ENCODE measurements at regions not wholly inside any gene's neighbourhood (a gene's known extent, or its start where the extent isn't known, plus 50 kb on each side); places are given as distances from the start of the nearest gene placed in this dataset.
"Not testable (repeated sequence)": the region's sequence is repeated elsewhere in the genome, so short reads cannot be mapped to it uniquely, and the experiment has no call there.

DNA sequence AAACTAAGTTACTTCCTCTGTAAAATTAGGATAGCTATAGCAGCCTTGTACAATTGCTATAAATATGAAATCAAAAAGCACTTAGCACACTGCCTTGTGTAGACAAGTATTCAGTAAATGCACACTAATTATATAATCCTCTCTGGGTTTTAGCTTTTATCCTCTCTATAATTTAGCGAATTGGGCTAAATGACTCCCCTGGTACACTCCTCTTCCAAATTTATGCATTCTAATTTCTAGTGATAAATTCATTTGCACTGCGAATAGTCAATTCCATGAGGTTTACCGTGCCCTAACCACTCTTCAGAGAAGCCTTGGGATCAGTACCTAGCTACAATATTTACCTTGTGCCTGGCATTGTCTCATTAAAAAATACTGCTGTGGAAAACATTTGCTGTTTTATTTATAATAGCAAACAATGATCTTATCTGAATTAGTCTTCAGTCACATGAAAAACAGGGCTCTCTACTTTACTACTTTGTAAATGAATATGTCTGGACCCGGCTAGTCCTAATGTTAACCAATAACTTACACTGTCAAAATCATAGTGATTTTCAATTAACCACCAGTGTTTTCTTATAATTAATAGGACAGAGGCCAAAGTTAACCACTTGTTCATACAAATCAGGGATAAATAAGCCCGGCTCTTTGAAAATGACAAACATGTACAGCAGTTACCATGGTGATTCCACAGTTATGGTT is 577.9 kb downstream of the IPMK start:
- DNase-seq (ENCODE audit: low spot score): no peak

DNA sequence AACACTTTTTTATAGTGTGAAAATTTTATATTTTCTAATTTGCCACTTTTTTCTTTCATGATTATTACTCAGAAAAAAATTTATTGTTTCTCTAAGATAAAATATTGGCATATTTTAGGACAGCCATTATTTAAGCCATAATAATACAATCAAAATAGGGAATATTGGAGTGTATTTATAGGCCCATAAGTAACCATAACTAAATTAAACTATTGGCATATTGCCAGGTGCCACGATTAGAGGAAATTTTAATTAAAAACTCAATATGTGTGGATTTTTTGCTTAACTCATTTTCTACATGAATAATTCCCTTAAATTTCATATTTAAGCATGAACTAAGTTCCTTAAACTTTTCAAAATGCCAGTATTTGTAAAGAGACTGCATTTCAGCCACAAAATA is 587.8 kb downstream of the IPMK start:
- DNase-seq (ENCODE audit: low spot score): no peak

DNA sequence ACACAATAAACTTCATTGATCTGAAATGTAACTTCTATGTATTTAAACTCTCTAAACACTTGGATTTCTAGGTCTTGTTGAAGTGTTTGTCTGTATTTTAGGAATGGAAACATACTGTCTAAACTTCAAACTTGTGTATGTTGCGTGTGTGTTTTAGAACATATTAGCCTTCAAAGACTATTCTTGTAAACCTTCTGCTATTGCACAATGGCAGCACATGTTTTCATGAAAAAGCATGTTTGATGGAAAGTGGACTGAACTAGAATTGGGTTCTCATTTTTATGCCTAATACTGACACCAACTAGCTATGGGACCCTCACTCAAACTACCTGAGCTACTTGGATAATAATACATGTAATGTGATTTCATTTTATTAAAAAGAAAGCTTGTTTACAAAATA is 592.6 kb downstream of the IPMK start:
- no peak for DNase-seq (ENCODE audit: low spot score)

DNA sequence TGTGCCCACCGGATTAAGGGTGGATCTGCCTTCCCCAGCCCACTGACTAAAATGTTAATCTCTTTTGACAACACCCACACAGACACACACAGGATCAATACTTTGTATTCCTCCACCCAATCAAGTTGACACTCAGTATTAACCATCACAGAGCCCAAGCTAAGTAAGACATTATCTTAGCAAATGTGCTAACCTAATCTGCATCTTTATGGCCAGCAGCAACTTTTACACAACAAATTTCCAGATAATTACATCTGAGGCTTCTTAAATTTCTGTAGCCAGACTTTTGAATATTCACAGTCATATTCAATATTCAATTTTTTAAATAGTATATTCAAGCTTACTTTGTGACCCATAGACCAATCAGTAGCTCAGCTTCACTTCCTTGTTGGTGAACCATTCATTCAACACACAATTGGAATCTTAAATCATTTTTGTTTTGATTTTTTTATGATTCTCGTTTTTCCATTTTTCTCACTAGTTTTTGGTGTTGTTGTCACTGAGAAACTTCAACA is 594.2 kb downstream of the IPMK start:
- DNase-seq (ENCODE audit: low spot score): no peak

DNA sequence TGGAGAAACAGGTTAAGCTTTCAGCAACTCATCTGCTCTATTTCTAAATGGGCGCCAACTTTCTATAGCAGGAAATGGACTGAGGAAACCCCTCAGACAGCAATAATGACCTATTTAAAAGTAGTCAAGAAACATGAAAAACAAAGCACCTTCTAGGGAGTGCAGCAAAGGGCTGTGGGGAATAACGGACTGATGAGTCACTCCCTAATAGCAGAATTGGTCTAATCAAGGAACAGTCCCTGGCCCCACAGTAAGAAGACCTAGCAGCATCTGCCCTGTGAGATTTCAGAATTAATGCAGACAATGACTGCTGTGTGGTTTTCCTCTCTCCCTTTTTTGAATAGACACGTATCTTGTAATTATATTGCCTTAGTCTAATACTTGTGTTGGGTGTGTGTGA is 602.9 kb downstream of the IPMK start:
- no peak for DNase-seq (ENCODE audit: low spot score)

DNA sequence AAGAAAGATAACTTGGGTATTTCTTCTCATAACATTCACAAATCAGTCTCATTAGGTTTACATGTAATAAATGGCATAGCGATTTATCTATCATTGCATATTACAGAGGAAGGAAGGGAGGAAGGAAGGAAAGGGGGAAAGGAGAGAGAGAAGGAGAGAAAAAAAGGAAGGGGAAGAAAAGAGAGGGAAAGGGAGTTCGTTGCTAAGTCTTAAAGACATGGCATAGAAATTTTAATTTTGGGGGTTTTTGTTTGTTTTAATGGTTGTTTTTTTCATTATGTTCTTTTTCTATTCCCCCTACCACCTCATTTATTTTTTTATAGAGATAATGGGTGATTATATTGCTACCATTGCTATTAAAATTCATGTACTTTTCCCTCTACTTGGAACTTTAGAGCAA is 604.3 kb downstream of the IPMK start:
- DNase-seq (ENCODE audit: low spot score): no peak

DNA sequence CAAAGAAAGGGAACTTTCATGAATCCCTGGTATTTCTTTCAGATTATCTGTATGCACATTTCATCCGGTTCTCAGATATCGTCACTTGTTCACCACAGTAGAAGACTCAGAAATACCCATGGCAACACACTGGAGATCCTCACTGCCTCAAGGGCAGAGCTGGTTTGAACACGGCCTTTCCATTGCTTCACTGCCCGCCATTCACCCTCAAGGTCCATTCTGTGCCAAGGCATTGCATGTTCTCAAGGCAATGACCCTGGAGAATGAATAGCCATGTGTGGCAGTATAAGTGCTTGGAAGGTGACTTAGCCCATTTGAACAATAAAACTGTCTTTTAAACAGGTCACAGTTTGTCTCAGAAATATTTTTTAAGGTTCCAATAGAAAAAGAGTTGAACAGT is 606.5 kb downstream of the IPMK start:
- DNase-seq (ENCODE audit: low spot score): no peak

DNA sequence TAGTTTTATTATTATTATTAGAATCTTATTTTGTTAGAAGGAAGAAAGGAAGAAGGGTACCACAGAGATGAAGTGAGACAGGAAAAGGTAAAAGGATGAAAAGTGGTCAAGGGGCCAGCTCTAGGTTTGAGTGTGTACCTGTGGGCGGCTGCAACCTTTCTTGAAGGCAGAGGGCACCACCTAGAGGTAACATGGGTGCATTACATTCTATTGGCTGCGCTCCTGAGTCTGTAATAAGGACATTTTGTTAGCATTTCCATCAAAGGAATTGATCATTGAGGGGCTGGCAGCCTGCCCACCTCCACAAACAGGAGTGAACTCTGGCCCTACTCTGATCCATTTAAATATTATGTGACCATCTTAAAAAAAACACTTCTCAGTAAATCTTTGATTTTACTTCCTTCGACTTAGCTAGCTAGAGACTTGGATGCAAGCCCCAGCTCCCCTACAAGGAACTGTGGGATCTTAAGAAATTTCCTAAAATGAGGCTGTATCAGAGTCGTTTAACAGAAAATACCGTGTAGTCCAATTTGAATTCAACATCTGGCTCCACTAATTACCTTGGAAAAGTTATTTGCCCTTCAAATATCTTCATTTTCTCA is 610.4 kb downstream of the IPMK start:
- peak; percentile 6 for DNase-seq (ENCODE audit: low spot score)

GRCh38 chr10:57654856-57655255 is 612.8 kb downstream of the IPMK start:
- no peak for DNase-seq (ENCODE audit: low spot score)

DNA sequence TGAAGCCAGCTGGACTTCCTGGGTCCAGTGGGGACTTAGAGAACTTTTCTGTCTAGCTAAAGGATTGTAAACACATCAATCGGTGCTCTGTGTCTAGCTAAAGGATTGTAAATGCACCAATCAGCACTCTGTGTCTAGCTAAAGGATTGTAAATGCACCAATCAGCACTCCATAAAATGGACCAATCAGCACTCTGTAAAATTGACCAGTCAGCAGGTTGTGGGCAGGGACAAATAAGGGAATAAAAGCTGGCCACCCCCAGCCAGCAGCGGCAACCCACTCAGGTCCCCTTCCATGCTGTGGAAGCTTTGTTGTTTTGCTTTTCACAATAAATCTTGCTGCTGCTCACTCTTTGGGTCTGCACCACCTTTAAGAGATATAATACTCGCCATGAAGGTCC is 622.6 kb downstream of the IPMK start:
- not testable (repeated sequence) for DNase-seq (ENCODE audit: low spot score)

GRCh38 chr10:57638411-57638810 is 629.3 kb downstream of the IPMK start:
- no peak for DNase-seq (ENCODE audit: low spot score)

DNA sequence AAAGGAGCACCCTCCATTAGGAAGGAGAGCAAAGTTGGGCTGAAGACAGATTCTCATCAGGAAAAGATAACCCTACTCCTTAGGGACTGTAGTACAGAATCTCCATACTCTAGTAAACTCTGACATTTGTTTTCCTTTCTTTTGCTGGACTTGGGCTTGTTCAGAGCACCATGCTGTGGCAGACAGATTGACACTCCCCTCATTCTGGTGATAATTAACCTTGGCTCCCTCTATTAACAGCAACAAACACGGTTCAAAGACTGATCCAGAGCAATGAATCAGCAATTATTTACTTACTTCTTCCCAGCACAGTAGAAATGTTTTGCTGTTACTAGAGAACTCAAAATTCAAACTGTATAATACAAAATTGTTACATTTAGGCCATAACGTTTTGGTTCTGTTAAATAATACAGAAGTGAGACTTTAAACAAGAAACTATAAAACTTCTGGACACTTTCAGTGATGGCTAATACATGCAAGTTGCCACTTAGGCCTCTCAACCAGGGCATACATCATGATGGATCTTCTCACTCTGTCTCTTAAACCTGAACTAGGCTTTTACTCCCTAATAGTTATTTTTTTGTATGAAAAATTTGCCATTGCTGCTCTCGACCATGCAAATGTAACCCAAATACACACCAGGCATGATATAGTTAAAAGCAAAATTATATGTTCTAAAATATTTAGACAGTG is 639.0 kb downstream of the IPMK start:
- DNase-seq (ENCODE audit: low spot score): no peak

- no peak for DNase-seq (ENCODE audit: low spot score)
Measured at GRCh38 chr10:57627642-57628178, 640.0 kb downstream of the IPMK start.

DNA sequence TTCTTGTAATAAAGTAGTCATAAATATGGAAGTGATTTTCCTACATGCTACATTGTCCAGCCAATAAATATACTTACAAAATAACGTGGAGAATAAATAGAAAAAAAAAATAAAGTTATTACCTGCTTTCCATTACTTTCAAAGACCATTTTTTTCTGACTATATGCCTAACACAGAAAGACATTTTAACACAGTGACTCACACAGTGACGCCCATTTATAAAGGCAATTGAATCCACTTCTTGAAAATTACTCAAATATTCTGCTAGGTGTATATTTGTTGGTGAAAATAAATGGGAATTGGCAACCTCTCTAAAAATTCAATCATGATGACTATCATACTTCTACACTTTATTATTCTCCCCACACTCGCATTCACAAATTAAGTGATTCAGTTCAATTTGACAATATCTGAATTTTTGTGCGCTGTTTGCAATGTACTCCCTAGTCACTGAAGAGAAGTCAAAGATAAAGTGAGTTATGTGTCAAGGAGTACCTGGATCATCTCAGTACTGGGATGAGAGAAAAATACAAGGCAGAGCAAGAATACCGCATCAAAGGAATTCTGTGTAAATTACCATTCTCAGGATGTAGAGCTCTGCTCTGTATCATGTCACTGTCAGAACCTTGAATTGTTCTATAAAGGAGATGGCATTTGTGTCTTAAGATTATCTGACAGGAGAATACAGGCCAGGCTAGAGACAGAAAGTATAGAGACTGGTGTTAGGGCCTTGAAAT is 642.7 kb downstream of the IPMK start:
- no peak for DNase-seq (ENCODE audit: low spot score)

GRCh38 chr10:57624066-57624465 is 643.6 kb downstream of the IPMK start:
- no peak for DNase-seq (ENCODE audit: low spot score)

GRCh38 chr10:57621466-57621865 is 646.2 kb downstream of the IPMK start:
- no peak for DNase-seq (ENCODE audit: low spot score)

DNA sequence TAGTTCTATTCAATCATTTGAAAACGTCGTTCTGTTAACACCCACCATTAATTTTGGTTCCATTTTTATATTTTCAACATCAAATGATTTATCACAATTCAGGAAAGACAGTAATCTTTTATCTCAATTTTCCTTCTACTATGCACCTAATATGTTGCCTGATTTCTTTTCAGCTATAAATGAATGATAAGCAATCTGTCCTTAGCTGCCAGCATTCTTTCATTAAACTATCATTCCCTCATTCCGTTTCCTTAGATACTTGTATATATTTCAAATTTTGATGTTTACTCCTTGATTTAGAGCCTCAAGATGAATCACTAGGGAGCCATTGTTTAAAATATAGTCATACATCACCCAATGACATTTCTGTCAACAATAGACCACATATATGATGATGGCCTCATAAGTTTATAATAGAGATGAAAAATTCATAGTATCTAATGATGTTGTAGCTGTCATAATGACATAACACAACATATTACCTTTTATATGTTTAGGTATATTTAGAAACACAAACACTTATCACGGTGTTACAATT is 661.7 kb downstream of the IPMK start:
- no peak for DNase-seq (ENCODE audit: low spot score)

DNA sequence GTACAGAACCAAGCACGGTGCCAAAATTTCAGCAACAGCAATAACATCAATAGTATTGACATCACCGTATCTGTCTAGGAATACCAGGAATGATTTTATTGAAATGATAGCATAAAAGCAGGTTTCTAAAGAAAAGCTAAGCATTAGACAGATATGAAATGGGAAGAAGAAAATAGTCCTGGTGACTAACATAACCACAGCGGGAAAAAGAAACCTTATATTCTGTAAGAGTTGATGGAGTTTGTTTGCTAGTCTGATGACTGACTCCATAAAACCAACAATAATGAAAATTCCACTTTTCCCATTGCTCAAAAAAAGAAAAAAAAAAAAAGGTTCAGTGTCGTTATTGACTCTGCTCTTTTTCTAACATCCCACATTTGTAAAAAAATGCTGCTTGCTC is 668.3 kb downstream of the IPMK start:
- no peak for DNase-seq (ENCODE audit: low spot score)

GRCh38 chr10:57593983-57594573 is 673.6 kb downstream of the IPMK start:
- no peak for DNase-seq (ENCODE audit: low spot score)

DNA sequence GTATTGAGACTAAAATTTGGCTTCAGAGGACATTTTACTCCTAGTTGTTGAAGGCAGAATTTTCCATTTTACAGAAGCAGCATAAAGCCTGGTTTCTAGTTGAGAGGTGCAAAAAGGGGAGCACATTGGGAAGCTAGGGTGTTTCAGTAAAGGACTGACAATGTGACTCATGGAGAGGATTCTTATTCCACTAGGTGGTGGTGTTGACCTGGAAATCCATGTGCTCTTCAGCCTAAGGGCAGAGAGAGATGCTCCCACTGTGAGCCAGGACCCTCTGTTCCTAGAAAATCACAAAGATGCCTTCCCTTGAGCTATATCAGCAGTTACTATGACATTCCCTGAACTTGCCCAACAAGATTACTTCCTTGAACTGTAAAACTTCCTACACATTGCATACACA is 687.8 kb downstream of the IPMK start:
- DNase-seq (ENCODE audit: low spot score): no peak

- DNase-seq (ENCODE audit: low spot score): no peak
Measured at GRCh38 chr10:57562211-57562610, 705.5 kb downstream of the IPMK start.

GRCh38 chr10:57551774-57552173 is 715.9 kb downstream of the IPMK start:
- not testable (repeated sequence) for DNase-seq (ENCODE audit: low spot score)
